NCI-H460 (cell line): ENCODE measurements at regions not wholly inside any gene's neighbourhood (a gene's known extent, or its start where the extent isn't known, plus 50 kb on each side); places are given as distances from the start of the nearest gene placed in this dataset.

ENCODE experiments used
- DNase-seq: peaks from one replicate; pipeline ENCODE4 v3.0.0-alpha.2; 2016; ENCODE audit warnings: low read depth; ENCODE audit errors: extremely low read depth

DNA sequence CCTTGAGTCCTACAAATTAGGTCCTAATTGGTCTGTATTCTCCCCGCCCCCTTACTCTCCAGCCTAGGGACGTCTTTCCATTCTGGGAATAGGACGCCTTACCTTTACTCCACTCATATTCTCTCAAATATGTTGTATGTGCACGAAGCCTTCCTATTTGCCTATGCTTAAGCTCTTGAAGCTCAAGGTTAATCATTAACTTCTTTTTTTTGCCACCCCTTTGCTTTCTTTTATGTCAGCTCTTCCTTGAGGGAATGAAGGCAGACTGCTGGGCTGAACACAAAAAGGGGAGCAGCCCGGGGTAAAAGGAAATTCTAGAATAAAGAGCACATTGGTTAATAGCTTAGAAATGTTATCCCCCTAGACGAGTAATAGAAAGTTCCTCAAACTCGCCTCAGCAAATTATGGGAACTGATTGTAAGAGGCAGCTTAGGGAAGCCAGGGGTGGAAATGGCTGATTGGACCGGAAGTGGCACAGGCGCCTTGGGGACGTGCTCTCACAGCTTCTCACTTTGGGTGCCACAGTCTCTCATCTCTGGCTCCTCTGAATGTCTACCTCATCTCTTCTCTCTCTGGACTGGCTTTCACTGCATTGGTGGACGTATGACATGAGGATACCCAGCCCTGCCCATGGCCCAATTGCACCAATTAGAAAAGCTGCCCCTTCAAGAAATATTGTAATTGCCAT, 122.3 kb upstream of the IL12B start:
- DNase-seq, result no peak

DNA sequence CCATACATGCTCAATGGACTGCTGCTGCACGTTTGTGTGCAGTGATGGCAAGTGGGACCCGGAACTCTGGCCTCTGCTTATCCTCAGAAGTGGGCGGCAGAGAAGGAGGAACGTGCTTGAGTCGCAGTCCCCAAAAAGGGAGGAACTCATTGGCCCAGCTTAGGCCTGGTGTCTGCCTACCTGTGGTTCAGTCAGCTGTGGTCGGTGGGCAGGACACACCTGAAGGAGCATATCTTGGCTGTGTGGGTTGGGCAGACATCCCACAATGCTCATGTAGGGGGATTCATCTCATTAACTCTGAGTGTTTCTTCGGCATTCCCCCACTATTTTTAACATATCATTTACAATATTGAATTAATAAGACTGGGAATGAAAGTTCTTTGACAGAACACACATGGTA, 122.9 kb upstream of the IL12B start:
- DNase-seq, result no peak

DNA sequence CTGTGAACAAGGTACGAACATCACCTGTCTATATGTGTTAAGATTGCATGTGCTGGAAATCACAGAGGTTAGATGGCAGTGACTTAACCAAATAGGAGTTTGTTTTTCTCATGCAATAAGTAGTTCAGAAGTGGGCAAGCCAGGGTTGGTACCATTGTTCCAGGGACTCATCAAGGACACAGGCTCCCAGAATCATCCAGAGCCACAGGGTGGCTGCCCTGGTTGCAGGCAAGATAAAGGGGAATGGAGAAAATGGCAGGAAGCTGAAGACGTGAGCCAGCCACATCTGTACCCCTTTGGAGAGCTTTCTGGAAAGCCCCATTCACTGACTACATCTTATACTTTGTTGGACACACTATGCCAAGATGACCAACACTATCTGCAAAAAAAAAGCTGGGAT, 126.0 kb upstream of the IL12B start:
- no peak for DNase-seq

DNA sequence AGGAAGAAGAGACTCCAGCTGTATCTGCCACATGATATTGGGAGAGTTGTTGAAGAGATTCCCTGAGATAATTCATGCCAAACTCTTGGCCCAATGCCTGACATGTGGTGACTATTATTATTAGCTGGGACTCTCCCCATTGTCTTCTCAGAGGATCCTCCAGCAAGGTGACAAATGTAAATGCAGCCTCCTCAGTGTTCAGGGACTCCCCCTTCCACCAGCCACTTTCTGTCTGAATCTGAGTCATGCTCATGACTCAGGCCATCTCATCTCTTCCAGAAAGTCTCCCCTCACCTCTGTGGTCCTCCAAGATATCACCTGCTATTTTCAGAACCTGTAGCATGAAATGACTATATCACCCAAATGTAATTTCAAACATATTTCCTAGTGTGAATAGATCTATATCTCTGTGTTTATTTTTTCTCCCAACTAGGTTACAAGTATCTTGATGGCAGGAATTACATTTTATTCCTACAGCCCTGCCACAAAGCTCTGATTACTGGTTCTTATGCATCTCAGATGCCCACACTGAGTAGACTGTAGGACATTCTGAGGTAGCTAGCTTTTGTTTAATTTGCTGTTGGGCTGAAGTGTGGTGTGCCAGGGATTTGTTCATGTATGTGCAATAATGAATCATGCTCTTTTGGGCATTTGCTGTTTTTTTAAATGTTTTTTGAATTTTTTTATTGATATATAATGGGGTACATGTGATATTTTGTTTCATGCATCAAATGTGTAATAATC, 126.6 kb upstream of the IL12B start:
- no peak for DNase-seq

DNA sequence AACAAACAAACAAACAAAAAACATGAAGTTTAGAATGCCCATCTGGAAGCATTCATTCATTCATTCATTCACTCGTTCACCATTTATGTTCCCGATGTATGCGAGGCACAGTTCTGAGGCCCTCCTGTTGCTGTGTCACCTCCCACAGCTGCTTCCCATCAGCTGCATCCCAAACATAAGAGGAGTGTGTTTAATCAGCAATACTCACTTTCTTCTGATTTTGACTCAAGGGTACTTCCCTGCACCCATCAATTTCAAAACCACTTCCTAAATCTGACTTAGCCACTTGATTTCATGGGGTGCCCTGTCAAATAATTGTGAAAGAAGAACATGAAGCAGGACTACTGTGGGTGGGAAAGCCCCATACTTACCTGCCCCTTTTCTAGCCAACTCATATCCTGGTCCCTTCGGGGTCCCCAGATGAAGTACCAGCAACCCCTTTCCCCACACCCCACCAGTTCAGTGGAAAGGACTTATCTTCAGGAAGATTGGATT, 128.0 kb upstream of the IL12B start:
- DNase-seq, result no peak

DNA sequence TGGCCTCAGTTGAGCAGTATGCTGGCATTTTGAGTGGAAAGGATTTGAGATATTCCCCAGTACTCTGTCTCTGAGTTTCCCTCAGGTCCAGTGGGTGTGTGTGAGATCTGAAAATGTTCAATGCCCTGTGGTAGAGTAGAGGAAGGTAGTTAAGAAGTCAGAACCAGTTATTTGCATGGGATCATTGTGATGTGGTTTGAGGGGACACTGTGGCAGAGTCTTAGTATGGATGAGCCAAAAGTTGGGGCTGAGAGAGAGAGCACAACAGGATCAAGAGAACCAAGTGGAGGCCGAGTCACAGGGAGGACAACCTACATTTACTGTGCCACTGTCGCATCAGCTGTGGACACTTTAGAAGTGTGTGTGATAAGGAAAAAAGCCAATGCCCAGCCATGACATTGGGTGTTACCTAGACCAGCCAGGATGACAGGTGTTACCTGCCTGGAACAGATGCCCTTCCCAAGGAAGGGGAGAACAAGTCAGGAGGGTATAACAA, 128.9 kb upstream of the IL12B start:
- no peak for DNase-seq

DNA sequence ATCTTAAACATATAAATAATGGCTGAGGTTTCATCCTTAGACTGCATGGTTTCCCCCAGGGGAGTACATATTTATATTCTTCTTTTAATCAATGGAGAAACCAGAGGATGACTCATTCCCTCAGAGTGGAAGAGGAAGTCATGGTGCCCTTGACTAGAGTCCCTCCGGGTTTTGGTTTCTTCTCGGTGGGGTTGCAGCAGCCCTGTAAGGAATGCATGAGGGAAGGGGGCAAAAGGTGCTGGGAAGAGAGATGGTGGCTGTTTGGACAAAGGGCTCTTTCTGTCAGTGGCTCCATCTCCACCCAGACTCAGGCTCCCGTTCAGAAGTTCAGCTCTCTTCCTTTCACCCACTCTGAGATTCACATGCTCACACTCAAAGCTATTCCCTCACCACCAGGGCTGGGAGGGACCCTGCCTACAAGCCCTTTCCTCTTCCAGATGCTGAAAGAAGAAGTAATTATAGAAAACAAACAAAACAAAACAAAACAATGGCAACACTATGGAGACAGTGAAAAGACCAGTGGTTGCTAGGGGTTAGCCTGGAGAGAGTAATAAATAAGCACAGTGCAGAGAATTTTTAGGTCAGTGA, 129.8 kb upstream of the IL12B start:
- no peak for DNase-seq

DNA sequence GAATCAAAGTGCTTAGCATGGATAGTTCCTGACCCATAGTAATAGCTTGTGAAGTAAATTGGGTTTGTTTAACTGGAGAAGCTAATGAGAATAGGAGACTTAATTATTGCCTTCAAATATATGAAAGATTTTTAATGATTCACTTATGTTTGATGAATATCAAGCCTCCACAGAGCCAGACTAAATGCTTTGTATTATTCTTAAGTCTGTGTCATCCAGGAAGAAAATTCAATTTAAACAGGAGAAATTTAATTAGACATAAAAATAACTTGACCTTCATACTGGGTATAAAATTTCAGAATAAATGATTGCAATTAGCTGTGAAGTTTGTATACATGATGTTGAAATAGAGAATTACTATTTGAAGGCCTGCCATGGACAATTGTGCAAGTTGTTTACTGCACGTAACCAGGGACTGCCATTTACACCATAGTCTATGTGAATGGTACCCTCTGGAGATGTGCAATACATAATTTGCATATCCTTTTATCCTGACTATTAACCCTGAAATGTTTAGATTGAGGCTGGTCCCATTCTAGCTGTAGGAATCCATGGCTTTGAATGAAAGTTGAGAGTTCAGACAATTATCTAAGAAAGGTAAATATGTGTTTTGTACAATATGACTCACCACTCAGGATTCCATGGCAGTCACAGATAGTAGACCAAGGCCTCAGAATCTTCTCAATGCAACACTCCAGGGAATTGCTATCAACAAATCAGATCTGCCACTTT, 133.5 kb upstream of the IL12B start:
- peak; percentile 6 for DNase-seq

DNA sequence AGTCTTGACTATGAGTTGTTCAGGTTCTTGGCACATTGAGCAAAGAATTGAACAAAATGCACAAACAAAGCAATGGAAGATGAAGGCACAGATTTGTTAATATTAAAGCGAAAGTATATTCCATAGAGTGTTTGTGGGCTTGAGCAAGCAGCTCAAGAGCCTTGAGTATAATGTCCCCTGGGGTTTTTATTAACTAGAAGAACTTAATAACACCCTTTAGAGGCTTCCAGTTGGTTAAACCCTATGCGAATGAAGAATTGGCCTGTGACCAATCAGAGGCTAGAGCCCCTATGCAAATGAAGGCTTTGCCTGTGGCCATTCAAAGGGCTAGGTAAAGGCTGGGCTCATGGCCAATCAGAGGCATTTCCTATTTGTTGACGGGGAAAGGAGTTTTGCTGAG, 135.3 kb upstream of the IL12B start:
- DNase-seq, result no peak

DNA sequence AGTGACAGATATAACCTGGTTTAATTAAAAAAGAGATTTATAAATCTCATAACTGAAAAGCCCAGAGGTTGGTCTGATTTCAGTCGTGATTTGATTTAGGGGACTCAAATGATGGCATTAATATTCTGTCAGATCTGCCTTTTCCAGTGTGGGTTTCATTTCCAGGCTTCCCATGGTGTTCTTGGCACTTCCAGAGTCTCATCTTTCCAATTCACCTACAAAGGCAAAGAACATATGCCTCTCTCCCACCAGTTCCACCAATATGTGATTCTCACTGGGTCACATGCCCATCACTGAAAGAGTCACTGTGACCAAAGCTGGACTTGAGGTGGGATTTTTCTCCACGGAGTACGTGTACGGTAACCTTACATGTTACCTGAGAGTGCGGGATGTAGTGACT, 137.4 kb upstream of the IL12B start:
- no peak for DNase-seq

DNA sequence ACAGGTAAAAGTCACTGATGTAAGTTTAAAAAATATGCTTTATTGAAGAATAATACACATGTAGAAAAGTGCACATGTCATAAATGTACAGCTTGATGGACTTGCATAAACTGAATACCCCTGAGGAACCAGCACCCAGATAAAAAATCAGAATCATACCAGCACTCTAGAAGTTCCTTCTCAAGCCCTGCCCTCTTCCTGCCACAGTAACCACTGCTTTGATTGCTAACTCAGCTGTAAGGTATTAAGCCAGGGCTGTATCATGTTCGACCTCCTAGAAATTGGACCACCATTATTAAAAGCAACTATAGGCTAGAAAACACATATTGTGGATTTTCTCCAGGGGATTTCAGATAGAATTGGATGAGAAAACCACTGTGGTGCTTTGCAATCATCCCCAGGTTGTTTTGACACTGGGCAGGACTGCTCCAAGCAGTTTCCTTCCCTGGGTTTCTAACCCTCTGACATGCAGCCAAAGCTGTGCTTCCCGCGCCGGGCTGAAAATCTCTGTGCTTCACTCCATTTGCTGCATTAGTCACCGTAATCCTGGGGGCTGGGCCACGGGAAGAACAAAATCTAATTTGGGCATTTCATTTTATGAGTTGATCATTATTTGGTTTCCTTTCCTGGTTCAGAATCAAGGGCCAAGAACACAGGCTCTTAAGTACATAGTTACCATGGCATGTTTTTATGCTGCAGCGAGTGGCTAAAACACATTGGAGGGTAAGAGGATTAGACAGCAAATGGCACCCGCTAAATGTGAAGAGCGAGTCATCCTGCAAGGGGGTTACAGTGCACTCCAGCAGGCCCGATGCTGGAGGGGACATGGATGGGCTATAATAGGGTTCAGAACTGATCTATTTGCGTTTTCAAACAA, 139.4 kb upstream of the IL12B start:
- DNase-seq, result no peak

DNA sequence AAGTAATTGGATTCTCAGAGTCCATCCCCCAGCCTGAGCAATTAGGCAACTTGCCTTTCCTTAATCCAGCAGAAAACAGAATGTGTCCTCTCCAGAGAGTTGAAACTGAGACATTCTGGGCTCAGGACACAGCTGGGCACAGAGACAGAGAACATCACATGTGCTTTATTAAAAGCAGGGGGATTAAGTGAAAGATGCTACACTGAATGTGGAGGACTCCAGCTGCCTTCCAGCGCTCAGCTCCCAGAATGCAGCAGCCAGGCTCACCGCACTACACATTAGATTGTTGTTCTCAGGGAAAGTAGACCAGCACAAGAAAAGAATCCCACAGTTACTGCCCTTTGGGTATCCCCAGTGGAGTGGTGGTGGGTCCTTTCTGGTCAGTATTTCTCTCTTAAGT, 141.6 kb upstream of the IL12B start:
- DNase-seq, result no peak

DNA sequence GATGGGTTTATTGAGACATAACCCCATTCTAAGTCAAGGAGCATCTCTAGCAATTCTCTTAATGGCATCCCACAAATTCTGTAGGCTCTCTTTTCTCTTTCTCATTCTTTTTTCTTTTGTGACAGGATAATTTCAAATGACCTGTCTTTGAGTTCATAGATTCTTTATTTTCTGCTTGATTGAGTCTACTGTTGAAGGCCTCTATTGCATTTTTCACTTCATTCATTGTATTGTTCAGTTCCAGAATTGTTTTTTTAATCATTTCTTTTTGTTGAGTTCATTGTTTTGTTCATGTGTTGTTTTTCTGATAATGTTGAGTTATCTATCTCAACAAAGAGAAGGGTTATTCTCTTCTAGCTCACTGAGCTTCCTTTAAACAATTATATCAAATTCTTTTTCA, 144.7 kb upstream of the IL12B start:
- DNase-seq, result no peak

DNA sequence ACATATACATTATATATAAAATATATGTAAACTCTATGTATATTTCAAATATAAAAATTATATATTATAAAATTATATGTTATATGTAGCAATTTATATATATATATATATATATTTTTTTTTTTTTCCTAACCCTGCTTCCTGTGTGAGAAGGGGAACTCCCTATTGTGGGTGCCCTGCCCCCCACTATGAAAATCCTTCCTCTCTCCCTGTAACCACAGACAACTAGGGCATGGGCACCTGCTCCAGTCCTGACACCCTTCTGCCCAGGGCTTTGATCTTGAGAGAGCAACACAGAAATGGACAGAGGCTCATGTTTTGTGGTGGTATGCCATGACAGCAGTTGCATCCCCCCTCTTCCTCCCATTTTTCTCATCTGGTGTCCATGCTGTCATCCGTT, 148.7 kb upstream of the IL12B start:
- DNase-seq, result no peak

DNA sequence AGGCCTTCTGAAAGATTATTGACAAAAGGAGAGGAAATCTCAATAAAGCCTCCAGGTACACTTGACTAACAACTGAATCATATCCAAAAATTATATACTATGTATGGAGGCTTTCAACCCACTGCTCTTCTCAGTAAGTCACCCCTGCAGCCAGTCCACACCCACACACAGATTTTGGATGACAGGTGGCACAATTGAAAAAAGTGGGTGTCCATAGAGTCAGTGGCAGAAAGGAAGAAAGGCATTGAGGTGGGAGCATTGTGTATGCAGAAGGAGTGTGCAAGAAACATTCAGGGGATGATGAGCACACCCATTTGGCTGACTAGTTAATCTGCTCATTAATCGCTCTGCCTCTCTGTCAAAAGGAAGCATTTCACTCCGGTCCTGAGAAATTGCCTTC, 150.6 kb upstream of the IL12B start:
- DNase-seq, result no peak

DNA sequence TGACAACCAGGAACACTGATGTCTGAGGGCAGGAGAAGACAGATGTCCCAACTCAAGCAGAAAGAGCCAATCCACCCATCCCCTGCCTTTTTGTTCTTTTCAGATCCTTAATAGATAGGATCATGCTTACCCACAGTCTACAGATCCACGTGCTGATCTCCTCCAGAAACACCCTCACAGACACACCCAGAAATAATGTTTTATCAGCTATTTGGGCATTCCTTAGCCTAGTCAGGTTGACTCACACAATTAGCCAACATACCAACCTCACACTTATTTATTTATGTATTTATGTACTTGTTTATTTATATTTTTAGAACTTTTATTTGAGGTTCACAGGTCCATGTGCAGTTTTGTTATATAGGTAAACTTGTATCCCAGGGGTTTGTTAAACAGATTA, 151.5 kb upstream of the IL12B start:
- no peak for DNase-seq

DNA sequence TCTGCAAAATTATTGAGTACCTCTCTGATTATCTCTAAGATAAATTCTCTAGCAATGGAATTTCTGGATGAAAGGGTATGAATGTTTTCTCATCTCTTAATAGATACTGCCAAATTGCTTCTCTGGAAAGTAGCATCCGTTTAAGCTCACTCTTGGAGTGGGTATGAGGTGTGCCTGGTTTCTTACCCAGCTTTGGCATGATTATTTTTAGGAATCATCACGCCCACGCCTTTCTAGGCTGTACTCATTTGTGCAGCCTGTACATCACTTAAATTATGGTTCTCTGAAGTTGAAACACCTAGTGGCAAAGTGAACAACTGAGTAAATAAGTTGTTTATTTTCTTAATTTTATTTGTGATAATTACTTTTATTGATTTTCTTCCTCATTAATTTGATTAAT, 156.5 kb upstream of the IL12B start:
- no peak for DNase-seq

DNA sequence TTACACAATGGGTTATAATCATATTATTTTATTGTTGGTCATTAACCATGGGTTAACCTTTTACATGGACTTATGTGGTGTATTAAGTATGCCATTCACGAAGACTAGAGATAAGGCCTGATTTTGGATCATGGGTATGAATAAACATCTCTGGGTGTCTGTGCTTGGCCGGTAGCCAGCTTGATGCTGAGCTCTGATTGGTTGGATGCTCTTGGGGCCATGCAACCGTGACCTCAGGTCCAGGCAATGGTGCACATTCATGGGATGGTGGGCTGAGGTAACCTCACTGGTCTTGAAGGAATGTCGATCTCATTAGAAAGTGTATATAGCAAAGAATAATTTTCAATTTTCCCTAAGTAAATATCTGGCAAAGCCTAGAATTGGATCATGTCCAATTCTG, 158.2 kb upstream of the IL12B start:
- no peak for DNase-seq

DNA sequence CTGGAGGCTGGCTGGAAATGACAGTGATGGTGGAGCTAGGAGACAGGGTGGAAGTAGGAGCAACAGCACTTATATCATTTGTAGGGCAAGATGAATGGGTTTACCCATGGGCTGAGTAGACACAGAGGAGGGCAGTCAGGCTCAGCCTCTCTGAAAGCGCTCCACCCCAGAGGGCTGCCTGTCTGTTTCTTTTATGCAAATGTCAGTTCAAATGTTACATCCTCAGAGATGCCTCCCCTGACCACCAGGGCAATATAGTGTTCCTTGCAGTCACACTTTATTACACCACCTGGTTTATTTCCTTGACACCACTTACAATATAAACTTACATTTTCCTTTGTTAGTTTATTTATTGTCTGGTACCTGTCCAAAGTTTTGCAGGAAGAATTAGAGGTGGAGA, 159.5 kb upstream of the IL12B start:
- no peak for DNase-seq

DNA sequence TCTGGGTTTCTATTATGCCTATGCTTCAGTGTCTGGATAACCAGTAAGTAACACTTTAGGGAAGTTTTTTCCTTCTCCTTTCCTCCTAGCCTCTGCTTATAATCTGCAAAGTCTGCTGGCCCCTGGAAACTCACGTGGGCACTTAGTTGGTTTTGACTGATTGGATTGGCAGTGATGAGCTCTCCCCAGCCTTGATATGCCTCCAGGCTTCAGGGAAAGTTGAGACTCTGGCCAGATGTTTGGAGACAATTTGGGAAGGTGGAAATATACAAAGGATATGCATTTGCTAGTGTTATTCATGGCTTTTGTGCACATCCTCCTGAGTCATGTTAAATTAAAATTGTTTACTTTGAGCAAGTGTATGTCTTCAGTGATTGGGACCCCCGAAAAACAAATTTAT, 160.2 kb upstream of the IL12B start:
- DNase-seq, result no peak
